GM12872 (cell line): ENCODE measurements at regions not wholly inside any gene's neighbourhood (a gene's known extent, or its start where the extent isn't known, plus 50 kb on each side); places are given as distances from the start of the nearest gene placed in this dataset.

ENCODE experiments used
- CTCF ChIP-seq: IDR thresholded peaks from 3 replicates; pipeline ENCODE4 v1.5.1; 2011; ENCODE audit warnings: low read depth, mild to moderate bottlenecking, low read length, moderate library complexity; ENCODE audit not compliant: insufficient read depth

DNA sequence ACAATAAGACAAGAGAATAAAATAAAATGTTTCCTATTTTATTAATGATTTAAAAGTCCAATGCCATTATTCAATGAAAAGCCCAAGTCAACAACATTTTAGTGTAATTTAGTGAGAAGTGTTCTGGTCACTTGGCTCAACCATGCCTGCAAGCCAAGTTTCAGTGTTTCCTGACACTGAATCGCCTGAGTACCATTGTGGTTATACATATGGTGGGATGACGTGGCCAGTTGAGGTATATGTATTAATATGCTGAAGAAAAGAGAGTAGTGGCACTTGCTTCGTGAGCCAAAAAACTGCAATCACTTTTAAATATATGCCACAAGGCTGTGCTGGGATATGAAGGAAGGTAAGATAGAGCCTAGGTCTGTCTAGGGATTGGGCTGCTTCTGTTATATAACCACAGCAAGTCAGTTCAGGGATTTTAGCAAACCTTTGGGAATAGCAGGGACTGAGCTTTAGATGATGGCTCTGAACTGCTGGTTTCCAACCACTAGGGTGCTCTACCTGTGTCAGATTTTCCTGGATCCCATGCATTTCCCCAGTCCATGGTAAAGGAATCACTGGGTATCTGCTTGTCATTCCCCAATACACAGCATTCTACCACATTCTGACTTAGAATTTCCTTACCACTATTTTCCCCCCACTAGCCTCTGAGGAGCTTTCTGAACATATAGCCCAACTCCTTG, 214.0 kb upstream of the PRPS1L1 start:
- peak; percentile 20; the same call in 1 of the 3 replicates for TF ChIP-seq CTCF

- TF ChIP-seq CTCF: no peak
Observed at GRCh38 chr7:18243731-18244130, 216.1 kb upstream of the PRPS1L1 start.

GRCh38 chr7:18250133-18250532, 222.5 kb upstream of the PRPS1L1 start:
- TF ChIP-seq CTCF: no peak

GRCh38 chr7:18257711-18258110, 230.1 kb upstream of the PRPS1L1 start:
- no peak for TF ChIP-seq CTCF

- TF ChIP-seq CTCF: no peak
Observed at GRCh38 chr7:18262058-18262457, 233.5 kb upstream of the HDAC9 start.

DNA sequence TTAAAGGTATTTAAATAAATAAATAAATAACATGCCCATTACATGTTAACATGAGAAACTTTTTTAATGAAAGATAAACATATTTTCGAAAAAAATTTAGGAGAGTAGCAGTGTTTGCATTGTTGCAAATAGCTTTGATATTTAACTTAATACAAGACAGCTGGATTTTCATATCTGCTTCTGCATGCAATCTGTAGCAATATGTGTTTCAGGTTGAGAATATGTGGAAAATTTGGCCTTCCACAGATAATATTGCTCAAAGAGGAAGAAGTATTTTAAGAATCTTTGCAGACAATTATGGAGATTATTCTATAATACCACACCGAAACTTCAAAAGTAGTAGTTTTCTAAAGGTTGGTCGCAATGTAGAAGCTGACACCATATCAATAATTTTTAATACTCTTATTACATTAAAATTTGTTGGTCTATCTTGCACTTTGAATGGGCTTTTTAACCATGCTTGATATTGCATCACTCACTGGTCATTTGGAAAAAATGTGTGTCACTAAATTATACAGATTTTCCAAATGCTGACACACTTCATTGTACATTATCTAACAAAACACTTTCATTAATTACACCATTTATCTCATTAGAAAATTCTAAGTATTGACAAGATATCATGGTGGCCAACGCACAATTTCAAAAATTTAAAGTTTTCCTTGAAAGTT, 229.8 kb upstream of the HDAC9 start:
- no peak for TF ChIP-seq CTCF

DNA sequence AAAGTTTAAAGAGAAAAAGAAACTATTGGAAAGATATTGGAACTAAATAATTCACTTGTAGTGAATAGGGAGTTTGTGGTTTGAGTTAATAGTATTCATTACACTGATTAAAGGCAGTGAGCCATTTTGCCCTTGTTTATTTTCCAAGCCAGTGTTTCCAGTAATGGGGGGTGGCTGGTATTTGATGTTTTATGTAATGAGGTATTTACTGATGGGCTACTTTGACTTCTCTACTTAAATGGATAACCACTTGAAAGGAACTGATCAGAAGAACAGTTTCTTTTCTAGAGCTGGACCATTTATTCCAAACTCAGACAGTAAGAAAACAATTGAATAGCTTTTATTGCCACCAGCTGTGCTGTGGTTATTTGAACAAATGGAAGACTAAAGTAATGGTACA, 227.0 kb upstream of the HDAC9 start:
- no peak for TF ChIP-seq CTCF
